NCI-H2081 treated with DMSO at 0.1 percent for 48 hours (cell line): ENCODE measurements at regions not wholly inside any gene's neighbourhood (a gene's known extent, or its start where the extent isn't known, plus 50 kb on each side); places are given as distances from the start of the nearest gene placed in this dataset.

Experiments
- DNase-seq: peaks from one replicate; lab custom pipeline; 2025; lab: John Stamatoyannopoulos, UW

GRCh38 chr9:118187408-118187807 lies 483.2 kb downstream of the TLR4 start:
- no peak for DNase-seq

- no peak for DNase-seq
These were observed 485.4 kb downstream of the TLR4 start for GRCh38 chr9:118189615-118190014.

- DNase-seq: no peak
These were observed 488.6 kb downstream of the TLR4 start for GRCh38 chr9:118192807-118193206.

- peak; percentile 47 for DNase-seq
These were observed 505.1 kb downstream of the TLR4 start for GRCh38 chr9:118209343-118209742.

- no peak for DNase-seq
These were observed 511.3 kb downstream of the TLR4 start for GRCh38 chr9:118215549-118215948.

- DNase-seq: no peak
These were observed 518.2 kb downstream of the TLR4 start for GRCh38 chr9:118222375-118222774.

- no peak for DNase-seq
These were observed 518.9 kb downstream of the TLR4 start for GRCh38 chr9:118223111-118223510.

GRCh38 chr9:118230329-118230728 lies 526.1 kb downstream of the TLR4 start:
- no peak for DNase-seq

- DNase-seq: no peak
These were observed 532.4 kb downstream of the TLR4 start for GRCh38 chr9:118236625-118237024.

GRCh38 chr9:118238139-118238538 lies 533.9 kb downstream of the TLR4 start:
- DNase-seq: no peak

GRCh38 chr9:118252027-118252426 lies 547.8 kb downstream of the TLR4 start:
- no peak for DNase-seq

GRCh38 chr9:118262191-118262590 lies 558.0 kb downstream of the TLR4 start:
- DNase-seq: no peak

- DNase-seq: no peak
These were observed 559.7 kb downstream of the TLR4 start for GRCh38 chr9:118263949-118264348.

- DNase-seq: no peak
These were observed 563.8 kb downstream of the TLR4 start for GRCh38 chr9:118268046-118268445.

- DNase-seq: no peak
These were observed 565.4 kb downstream of the TLR4 start for GRCh38 chr9:118269623-118270022.

GRCh38 chr9:118271331-118271730 lies 567.1 kb downstream of the TLR4 start:
- DNase-seq: no peak

GRCh38 chr9:118271936-118272335 lies 567.7 kb downstream of the TLR4 start:
- DNase-seq: no peak

GRCh38 chr9:118273048-118273447 lies 568.8 kb downstream of the TLR4 start:
- DNase-seq: no peak

GRCh38 chr9:118276784-118277183 lies 572.6 kb downstream of the TLR4 start:
- DNase-seq: no peak

- DNase-seq: no peak
These were observed 577.6 kb downstream of the TLR4 start for GRCh38 chr9:118281772-118282171.

- no peak for DNase-seq
These were observed 579.3 kb downstream of the TLR4 start for GRCh38 chr9:118283488-118283887.

GRCh38 chr9:118290116-118290515 lies 585.9 kb downstream of the TLR4 start:
- no peak for DNase-seq

- DNase-seq: no peak
These were observed 591.2 kb downstream of the TLR4 start for GRCh38 chr9:118295413-118295812.

- no peak for DNase-seq
These were observed 598.5 kb downstream of the TLR4 start for GRCh38 chr9:118302721-118303120.

- DNase-seq: no peak
These were observed 599.0 kb downstream of the TLR4 start for GRCh38 chr9:118303216-118303615.
